Activated CD4-positive, alpha-beta T cell treated with anti-CD3 and anti-CD28 coated beads, Interleukin-2, amount 50 U/mL, for 48 hours (primary cell): ENCODE measurements at regions not wholly inside any gene's neighbourhood (a gene's known extent, or its start where the extent isn't known, plus 50 kb on each side); places are given as distances from the start of the nearest gene placed in this dataset.

ENCODE experiments used
- DNase-seq, 2 experiments: peaks; one replicate each; pipeline ENCODE4 v3.0.0-alpha.2; 2020

- DNase-seq, result no peak
These were observed 248.6 kb downstream of the NDUFA10 start for GRCh38 chr2:239776436-239777005.

- DNase-seq, result no peak
These were observed 249.3 kb downstream of the NDUFA10 start for GRCh38 chr2:239775623-239776435.

GRCh38 chr2:239774933-239775622, 250.1 kb downstream of the NDUFA10 start:
- DNase-seq, result no peak

- no peak for DNase-seq
These were observed 251.0 kb downstream of the NDUFA10 start for GRCh38 chr2:239774142-239774462.

- no peak for DNase-seq
These were observed 251.7 kb downstream of the NDUFA10 start for GRCh38 chr2:239773228-239774141.

GRCh38 chr2:239772721-239773120, 252.4 kb downstream of the NDUFA10 start:
- no peak for DNase-seq

GRCh38 chr2:239770246-239770639, 254.9 kb downstream of the NDUFA10 start:
- no peak for DNase-seq

GRCh38 chr2:239769554-239770245, 255.4 kb downstream of the NDUFA10 start:
- no peak for DNase-seq

- DNase-seq, result no peak
These were observed 256.1 kb downstream of the NDUFA10 start for GRCh38 chr2:239768907-239769553.

GRCh38 chr2:239768031-239768790, 256.9 kb downstream of the NDUFA10 start:
- no peak for DNase-seq

- DNase-seq, result no peak
These were observed 257.9 kb downstream of the NDUFA10 start for GRCh38 chr2:239767021-239767905.

GRCh38 chr2:239765911-239766310, 259.2 kb downstream of the NDUFA10 start:
- DNase-seq, result no peak

GRCh38 chr2:239765076-239765845, 259.9 kb downstream of the NDUFA10 start:
- DNase-seq, result no peak

GRCh38 chr2:239763433-239764097, 261.6 kb downstream of the NDUFA10 start:
- no peak for DNase-seq

GRCh38 chr2:239762655-239763269, 262.4 kb downstream of the NDUFA10 start:
- DNase-seq, result no peak

- no peak for DNase-seq
These were observed 263.0 kb downstream of the NDUFA10 start for GRCh38 chr2:239762106-239762505.

GRCh38 chr2:239760596-239760995, 264.5 kb downstream of the NDUFA10 start:
- no peak for DNase-seq

GRCh38 chr2:239758279-239758877, 266.8 kb downstream of the NDUFA10 start:
- DNase-seq, result no peak
